Stimulated activated CD8-positive, alpha-beta memory T cell treated with anti-CD3 and anti-CD28 coated beads, Interleukin-2, amount 100 ng/mL, for 1 hour (primary cell): ENCODE measurements at regions not wholly inside any gene's neighbourhood (a gene's known extent, or its start where the extent isn't known, plus 50 kb on each side); places are given as distances from the start of the nearest gene placed in this dataset.

Source experiments
- DNase-seq, 2 donors: peaks; one replicate each; pipeline ENCODE4 v3.0.0-alpha.2; 2020; ENCODE audit warnings: low read depth in 2 of 2

DNA sequence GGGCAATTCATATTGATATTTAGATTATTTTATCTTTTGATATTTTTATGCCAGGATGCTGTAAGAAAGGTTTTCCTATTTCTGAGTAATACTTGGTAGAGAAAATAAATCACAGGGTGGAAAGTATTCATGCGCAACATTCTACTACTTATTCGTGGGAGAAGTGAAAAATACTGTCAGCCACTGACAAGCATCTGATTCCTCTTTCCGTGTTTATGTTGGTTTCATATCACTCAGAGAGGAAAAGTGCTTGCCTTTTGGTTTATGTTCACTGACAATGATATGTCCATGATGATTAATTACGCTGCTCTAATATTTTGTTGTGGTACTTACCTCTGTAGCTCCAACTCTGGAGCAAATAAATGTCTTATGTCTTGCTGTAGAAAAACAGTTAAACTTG, 429.4 kb downstream of the EDEM1 start:
- no peak for DNase-seq

DNA sequence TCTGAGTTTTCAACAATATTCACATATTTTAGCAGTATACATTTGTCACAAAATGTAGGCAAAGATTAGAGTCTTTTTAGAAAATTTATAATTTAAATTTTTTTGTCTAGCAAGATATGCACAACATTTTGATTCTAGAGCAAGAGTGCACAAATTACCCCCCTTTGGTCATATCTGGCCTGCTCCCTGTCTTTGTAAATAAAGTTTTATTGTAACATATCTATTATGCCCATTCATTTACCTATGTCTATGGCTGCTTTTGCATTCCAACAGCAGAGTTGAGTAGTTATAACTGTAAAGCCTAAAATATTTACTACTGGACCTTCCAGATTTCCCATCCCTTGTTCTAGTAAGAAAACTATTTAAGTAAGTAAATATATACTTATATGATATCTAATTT, 430.7 kb downstream of the EDEM1 start:
- DNase-seq: no peak

DNA sequence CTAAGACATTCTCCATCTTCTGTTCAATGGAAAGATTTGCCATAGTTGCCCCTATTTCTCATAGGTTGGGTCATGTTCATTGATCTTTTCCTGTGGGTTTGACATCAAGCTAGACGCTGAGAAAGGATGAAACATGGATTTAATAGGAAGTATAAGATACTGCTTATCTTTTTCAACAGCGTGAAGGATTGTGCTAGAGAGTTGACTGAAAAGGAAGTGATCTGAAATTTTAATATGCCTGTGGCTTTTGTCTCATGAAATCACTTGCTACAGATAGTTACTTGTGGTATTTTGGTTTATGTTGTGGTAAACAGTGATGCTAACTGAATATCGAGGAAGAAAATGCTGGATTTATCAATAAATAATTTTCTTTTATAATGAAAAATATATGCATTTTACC, 442.9 kb downstream of the EDEM1 start:
- no peak for DNase-seq

GRCh38 chr3:5633960-5634359, 446.5 kb downstream of the EDEM1 start:
- no peak for DNase-seq

- no peak for DNase-seq
Observed at GRCh38 chr3:5634411-5634810, 446.9 kb downstream of the EDEM1 start.

DNA sequence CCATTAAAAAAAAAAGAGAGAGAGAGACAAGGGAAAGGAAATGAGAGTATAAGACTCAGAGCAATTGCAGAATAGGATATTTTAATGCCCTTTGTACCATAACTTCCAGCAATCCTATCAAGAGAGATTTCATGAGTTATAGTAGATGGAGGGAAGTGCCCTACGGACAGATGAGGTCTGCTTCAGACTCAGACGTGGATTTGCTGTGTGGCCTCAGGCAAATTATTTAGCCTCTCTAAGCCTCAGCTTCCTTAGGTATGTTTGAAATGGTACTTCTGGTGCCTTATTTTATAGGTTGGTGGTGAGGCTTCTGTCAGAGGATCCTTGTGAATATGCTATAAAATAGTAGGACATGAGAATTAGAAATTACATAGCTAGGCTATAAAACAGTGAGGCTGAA, 448.2 kb downstream of the EDEM1 start:
- DNase-seq: no peak

DNA sequence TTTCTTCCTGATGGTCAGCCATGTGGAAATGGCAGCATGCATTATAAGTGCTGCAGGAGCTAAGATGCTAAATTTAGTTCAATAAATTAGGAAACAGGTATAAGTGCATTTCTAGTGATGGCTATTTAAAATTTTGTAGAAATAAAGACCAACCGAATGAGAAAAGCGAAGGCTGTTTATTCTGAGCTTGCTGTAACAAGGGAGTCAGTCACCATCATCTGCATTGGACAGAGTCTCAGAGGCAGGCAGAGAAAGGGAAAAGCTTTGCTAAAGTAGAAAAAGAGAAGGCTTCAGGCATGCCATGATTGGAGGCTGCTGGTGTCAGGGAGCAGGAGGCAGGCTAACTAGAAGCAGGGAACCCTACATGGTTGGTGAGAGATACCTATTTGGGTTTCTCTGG, 451.0 kb downstream of the EDEM1 start:
- DNase-seq: no peak

GRCh38 chr3:5644773-5645670, 457.5 kb downstream of the EDEM1 start:
- DNase-seq: no peak

GRCh38 chr3:5645692-5646410, 458.3 kb downstream of the EDEM1 start:
- no peak for DNase-seq

DNA sequence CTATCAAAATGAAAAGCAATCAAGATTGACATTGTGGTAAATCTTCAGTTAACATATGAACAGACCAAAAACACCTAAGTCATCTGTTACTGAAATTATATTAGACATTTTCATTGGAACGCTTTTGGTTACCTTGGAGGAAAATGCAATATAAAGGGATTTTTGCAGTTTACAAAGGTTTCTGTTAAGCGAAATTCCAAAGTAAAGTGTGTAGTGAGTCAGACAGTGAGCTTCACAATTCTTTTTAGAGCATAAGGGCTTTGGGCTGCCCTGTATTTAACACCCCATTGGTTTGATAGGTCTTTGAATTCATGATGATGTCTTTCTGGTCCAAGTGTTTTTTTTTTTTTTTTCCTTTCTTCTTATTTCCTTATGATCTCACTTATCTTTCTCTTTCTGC, 462.8 kb downstream of the EDEM1 start:
- no peak for DNase-seq

GRCh38 chr3:5651351-5651750, 463.8 kb downstream of the EDEM1 start:
- no peak for DNase-seq

- no peak for DNase-seq
Observed at GRCh38 chr3:5653426-5654143, 466.1 kb downstream of the EDEM1 start.

GRCh38 chr3:5657106-5657505, 469.6 kb downstream of the EDEM1 start:
- DNase-seq: no peak

DNA sequence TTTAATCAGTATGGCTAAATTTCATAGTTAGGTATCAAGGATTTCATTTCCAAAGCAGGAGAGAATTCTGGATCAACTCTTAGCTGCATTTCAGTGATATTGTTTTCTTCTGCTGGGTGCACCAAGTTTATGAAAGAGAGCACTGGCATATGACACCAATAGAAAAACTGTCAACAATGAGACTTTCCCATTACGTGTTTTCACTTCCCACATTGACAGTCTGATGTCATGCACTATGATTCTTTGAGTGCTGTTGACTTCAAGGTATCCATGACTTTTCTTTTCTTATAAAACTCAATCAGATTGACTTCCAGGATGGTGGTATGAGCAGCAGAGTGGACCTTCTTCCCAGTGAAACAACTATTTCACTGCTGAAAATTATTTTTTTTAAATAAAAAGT, 476.1 kb downstream of the EDEM1 start:
- no peak for DNase-seq

DNA sequence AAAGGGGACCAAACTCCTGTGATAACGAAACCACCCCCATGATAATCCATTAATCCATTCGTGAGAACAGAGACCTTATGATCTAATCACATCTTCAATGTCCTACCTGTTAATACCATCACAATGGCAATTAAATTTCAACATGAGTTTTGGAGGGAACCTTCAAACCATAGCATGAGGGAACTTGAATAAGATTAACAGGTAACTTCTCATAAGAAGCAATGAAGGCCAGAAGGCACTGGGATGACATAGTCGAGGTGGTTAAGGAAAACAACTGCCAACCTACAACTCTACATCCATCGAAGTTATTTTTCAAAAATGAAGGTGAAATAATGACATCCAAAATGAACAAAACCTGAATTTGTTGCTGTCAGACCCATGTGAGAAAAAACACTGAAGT, 478.9 kb downstream of the EDEM1 start:
- no peak for DNase-seq

DNA sequence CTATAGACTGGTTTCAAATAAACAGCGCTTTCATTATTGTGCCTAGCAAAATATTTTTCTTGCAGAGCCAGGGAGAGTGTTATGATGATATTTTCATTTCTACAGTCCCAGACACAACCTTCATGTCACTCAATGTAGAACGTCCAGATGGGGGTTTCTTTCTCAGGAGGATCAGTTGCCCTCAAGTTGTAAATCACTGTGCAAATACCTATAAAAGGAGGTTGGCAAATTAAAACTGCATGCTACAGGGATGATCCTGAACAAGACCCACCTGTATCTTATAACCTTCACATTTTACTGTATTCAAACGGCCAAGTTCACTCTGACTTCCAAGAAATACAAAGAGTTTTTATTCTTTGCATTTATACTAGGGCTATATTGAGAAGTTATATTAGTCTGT, 486.0 kb downstream of the EDEM1 start:
- no peak for DNase-seq

DNA sequence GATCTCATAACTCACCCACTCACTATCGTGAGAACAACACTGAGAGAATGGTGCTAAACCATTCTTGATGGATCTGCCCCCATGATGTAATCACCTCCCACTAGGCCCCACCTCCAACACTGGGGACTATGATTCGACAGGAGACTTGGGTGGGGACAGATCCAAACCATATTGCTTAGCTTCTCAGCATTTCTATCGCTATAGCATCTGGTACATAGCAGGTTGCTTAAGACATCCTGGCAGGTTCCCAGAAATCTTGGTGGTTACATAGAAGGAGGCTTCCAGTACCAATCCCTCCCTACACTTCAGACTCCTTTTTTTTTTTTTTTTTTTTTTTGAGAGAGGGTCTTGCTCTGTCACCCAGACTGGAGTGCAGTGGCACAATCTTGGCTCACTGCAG, 487.8 kb downstream of the EDEM1 start:
- DNase-seq: no peak

DNA sequence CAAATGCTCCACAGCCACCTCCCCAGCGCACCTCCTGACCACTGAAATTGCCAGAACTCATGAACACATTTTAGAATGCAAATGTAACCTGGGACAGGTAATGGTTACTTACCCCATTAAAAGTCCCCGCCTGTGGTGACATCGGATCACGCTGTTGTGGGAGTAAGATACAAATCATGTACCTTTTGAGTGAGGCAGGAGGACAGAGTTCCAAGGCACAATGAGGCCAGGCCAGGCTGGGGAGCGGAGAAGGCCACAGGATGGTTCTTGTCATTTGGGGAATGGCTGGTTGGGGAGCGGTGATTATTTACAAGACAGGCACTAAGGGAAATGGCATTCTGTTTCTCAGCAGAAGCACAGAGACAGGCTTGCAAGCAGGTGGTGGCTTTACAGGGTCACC, 490.0 kb downstream of the EDEM1 start:
- DNase-seq: no peak

GRCh38 chr3:5678248-5678647, 490.7 kb downstream of the EDEM1 start:
- no peak for DNase-seq

- no peak for DNase-seq
Observed at GRCh38 chr3:5678844-5679243, 491.3 kb downstream of the EDEM1 start.

- DNase-seq: no peak
Observed at GRCh38 chr3:5687230-5687629, 499.7 kb downstream of the EDEM1 start.

- DNase-seq: no peak
Observed at GRCh38 chr3:5690490-5690889, 503.0 kb downstream of the EDEM1 start.
